ENCODE measurements at regions not wholly inside any gene's neighbourhood (a gene's known extent, or its start where the extent isn't known, plus 50 kb on each side); places are given as distances from the start of the nearest gene placed in this dataset.

GRCh38 chr1:42089246-42089645 is 64.0 kb upstream of the GUCA2B start:
- TF ChIP-seq CTCF (conservative IDR thresholded peaks at IDR 0.05; ENCODE audit: low read depth, low read length) (no peak), EZH2phosphoT487 (IDR thresholded peaks at IDR 0.05; ENCODE audit: borderline replicate concordance, low read length) (no peak), EZH2 (IDR thresholded peaks at IDR 0.05; ENCODE audit: low read length, unreplicated experiment) (no peak)
